Trophoblast cell (in vitro differentiated cells and primary cell): ENCODE measurements at regions not wholly inside any gene's neighbourhood (a gene's known extent, or its start where the extent isn't known, plus 50 kb on each side); places are given as distances from the start of the nearest gene placed in this dataset.

Experiments
- DNase-seq, 2 donors: peaks; one replicate each; pipeline ENCODE4 v3.0.0-alpha.2; 2016
- H2AFZ ChIP-seq: 2 replicates; pipeline ENCODE4 v1.6.1; 2013; ENCODE audit warnings: low read length, moderate library complexity, mild to moderate bottlenecking; ENCODE audit not compliant: insufficient read depth, poor library complexity
- H2AK5ac ChIP-seq: 2 replicates; pipeline ENCODE4 v1.6.1; 2013; ENCODE audit warnings: mild to moderate bottlenecking, low read length
- H2BK120ac ChIP-seq: 2 replicates; pipeline ENCODE4 v1.6.1; 2013; ENCODE audit warnings: low read length, mild to moderate bottlenecking, moderate library complexity; ENCODE audit not compliant: insufficient read depth, poor library complexity
- H2BK12ac ChIP-seq: 2 replicates; pipeline ENCODE4 v1.6.1; 2013; ENCODE audit warnings: mild to moderate bottlenecking, low read length, moderate library complexity
- H2BK5ac ChIP-seq: 2 replicates; pipeline ENCODE4 v1.6.1; 2013; ENCODE audit warnings: low read length, low read depth, moderate library complexity, mild to moderate bottlenecking; ENCODE audit not compliant: poor library complexity
- H3K14ac ChIP-seq: 2 replicates; pipeline ENCODE4 v1.6.1; 2013; ENCODE audit warnings: mild to moderate bottlenecking, low read length
- H3K18ac ChIP-seq: 2 replicates; pipeline ENCODE4 v1.6.1; 2013; ENCODE audit warnings: mild to moderate bottlenecking, low read length
- H3K23ac ChIP-seq: 2 replicates; pipeline ENCODE4 v1.6.1; 2013; ENCODE audit warnings: low read length
- H3K27ac ChIP-seq: 2 replicates; pipeline ENCODE4 v1.5.1; 2013; ENCODE audit warnings: low read depth, mild to moderate bottlenecking, inconsistent platforms, low read length, moderate library complexity
- H3K27me3 ChIP-seq: 2 replicates; pipeline ENCODE4 v1.6.1; 2013; ENCODE audit warnings: inconsistent platforms, mild to moderate bottlenecking, low read length, moderate library complexity; ENCODE audit not compliant: insufficient read depth
- H3K36me3 ChIP-seq, 2 experiments: 1 replicate in 1 of 2; 2 replicates in 1 of 2; pipeline ENCODE4 v1.6.1; 2013; ENCODE audit warnings: low read length in 2 of 2, mild to moderate bottlenecking in 2 of 2, moderate library complexity in 1 of 2; ENCODE audit not compliant: insufficient read depth in 2 of 2, control insufficient read depth in 1 of 2
- H3K4ac ChIP-seq: 2 replicates; pipeline ENCODE4 v1.6.1; 2013; ENCODE audit warnings: low read depth, mild to moderate bottlenecking, low read length, moderate library complexity
- H3K4me1 ChIP-seq, 2 experiments: 1 replicate in 1 of 2; 2 replicates in 1 of 2; pipeline ENCODE4 v1.6.1; 2013; ENCODE audit warnings: low read length in 2 of 2, mild to moderate bottlenecking in 2 of 2, moderate library complexity in 1 of 2; ENCODE audit not compliant: insufficient read depth in 2 of 2, control insufficient read depth in 1 of 2
- H3K4me2 ChIP-seq: 2 replicates; pipeline ENCODE4 v1.6.1; 2013; ENCODE audit warnings: inconsistent platforms, mild to moderate bottlenecking, low read length, moderate library complexity
- H3K4me3 ChIP-seq: 2 replicates; pipeline ENCODE4 v1.5.1; 2013; ENCODE audit warnings: mild to moderate bottlenecking, low read depth, low read length, inconsistent platforms
- H3K79me1 ChIP-seq: one replicate; pipeline ENCODE4 v1.6.1; 2013; ENCODE audit warnings: low read length
- H3K79me2 ChIP-seq: 2 replicates; pipeline ENCODE4 v1.6.1; 2013; ENCODE audit warnings: low read length, mild to moderate bottlenecking; ENCODE audit not compliant: control insufficient read depth, insufficient read depth, poor library complexity
- H3K9ac ChIP-seq: 2 replicates; pipeline ENCODE4 v1.6.1; 2013; ENCODE audit warnings: mild to moderate bottlenecking, low read length
- H3K9me3 ChIP-seq: 2 replicates; pipeline ENCODE4 v1.6.1; 2013; ENCODE audit warnings: low read depth, mild to moderate bottlenecking, control low read depth, inconsistent platforms, low read length; ENCODE audit not compliant: insufficient read depth
- H4K12ac ChIP-seq: 2 replicates; pipeline ENCODE4 v1.6.1; 2013; ENCODE audit warnings: low read depth, mild to moderate bottlenecking, low read length, moderate library complexity
- H4K8ac ChIP-seq: 2 replicates; pipeline ENCODE4 v1.6.1; 2013; ENCODE audit warnings: low read depth, mild to moderate bottlenecking, low read length, moderate library complexity
- H4K91ac ChIP-seq: one replicate; pipeline ENCODE4 v1.6.1; 2013; ENCODE audit warnings: low read depth, mild to moderate bottlenecking, low read length, moderate library complexity
- WGBS: extraction: QIAGEN DNeasy Blood & Tissue Kit; methylation state at CpG from one replicate; pipeline ENCODE4 v1.1.7; 2013; ENCODE audit warnings: missing lambda C conversion rate; ENCODE audit not compliant: insufficient read length, insufficient coverage; ENCODE audit errors: extremely low coverage; 5-methylcytosine and 5-hydroxymethylcytosine counted together

DNA sequence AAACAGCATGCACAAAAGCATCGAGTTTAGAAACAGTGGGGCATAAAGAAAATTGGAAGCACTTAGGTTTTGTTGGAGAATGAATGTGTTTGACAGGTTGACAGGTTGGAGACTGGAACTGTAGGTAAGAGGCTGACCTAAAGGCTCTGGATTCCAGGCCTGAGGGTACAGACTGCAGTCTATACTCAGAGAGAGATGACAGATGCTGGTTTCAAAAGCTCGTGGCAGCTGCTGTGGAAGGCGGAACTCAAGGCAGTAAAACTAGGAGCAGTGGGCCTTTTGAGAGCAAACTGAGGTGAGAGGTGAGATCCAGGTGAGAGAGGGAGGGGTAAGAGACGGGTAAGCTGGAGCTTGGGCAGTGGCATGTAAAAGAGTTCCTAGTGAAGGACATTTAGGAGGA, 415.2 kb downstream of the TRIML1 start:
- peak; percentile 2 to 9 for DNase-seq
- H3K9ac ChIP-seq = no peak overlapping the region
- H3K4me1 ChIP-seq = peaks cover 3 to 6% of the 10 kb centered on the region in 2 experiments
- H4K8ac ChIP-seq = no peak overlapping the region
- H3K9me3 ChIP-seq = no peaks in the 10 kb centered on the region
- H2AFZ ChIP-seq = no peak overlapping the region
- no peaks in the 10 kb centered on the region for H3K27me3 ChIP-seq
- H4K12ac ChIP-seq = no peak overlapping the region
- H3K4me2 ChIP-seq = no peak overlapping the region
- H3K79me2 ChIP-seq = no peaks in the 10 kb centered on the region
- H3K27ac ChIP-seq = no peak overlapping the region
- no CpG with 5 or more reads among the region's 4 CpGs for WGBS
- H3K36me3 ChIP-seq = no peaks in the 10 kb centered on the region
- H3K4me3 ChIP-seq = no peak overlapping the region
- no peak overlapping the region for H2AK5ac ChIP-seq
- no peak overlapping the region for H2BK5ac ChIP-seq
- H2BK120ac ChIP-seq = no peak overlapping the region
- H3K23ac ChIP-seq = no peak overlapping the region
- no peak overlapping the region for H3K14ac ChIP-seq
- H4K91ac ChIP-seq = no peak overlapping the region
- H3K4ac ChIP-seq = no peak overlapping the region
- no peak overlapping the region for H3K18ac ChIP-seq
- H3K79me1 ChIP-seq = no peaks in the 10 kb centered on the region
- no peak overlapping the region for H2BK12ac ChIP-seq

DNA sequence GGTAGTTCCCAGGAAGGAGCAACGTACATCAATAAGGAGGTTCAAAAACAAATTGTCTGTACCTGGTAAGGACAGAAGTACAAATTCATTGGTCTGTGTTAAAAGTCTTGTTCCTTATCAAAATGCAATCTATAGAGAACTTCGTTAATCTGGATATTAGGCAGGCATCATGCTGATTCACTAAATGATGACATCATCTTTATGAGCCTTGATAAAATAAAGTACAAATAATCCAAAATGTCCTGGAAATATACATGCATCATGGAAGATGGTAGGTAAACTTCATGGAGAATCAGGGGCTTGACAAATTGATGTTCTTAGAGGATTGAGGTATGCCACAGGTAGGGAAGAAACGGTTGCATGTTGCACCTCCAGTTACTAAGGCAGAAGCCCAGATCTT, 433.9 kb downstream of the TRIML1 start:
- Histone ChIP-seq H4K91ac (no peak overlapping the region), H3K14ac (no peak overlapping the region), H2AK5ac (no peak overlapping the region), H3K79me1 (no peaks in the 10 kb centered on the region), H3K9me3 (no peaks in the 10 kb centered on the region), H3K27ac (no peak overlapping the region), H4K8ac (no peak overlapping the region), H3K79me2 (no peaks in the 10 kb centered on the region), H3K9ac (no peak overlapping the region), H3K4me1 (no peaks in the 10 kb centered on the region), H3K27me3 (no peaks in the 10 kb centered on the region), H2AFZ (no peak overlapping the region), H3K23ac (no peak overlapping the region), H4K12ac (no peak overlapping the region), H3K18ac (no peak overlapping the region), H2BK5ac (no peak overlapping the region), H3K36me3 (no peaks in the 10 kb centered on the region), H3K4me2 (no peak overlapping the region), H3K4me3 (no peak overlapping the region), H2BK12ac (no peak overlapping the region), H2BK120ac (no peak overlapping the region), H3K4ac (no peak overlapping the region)
- DNase-seq = no peak
- WGBS = no CpG with 5 or more reads among the region's 3 CpGs

GRCh38 chr4:188578657-188579056, 439.4 kb downstream of the TRIML1 start:
- Histone ChIP-seq H4K12ac (no peak overlapping the region), H2AFZ (no peak overlapping the region), H3K18ac (no peak overlapping the region), H3K14ac (no peak overlapping the region), H3K27me3 (no peaks in the 10 kb centered on the region), H3K79me1 (no peaks in the 10 kb centered on the region), H3K9me3 (no peaks in the 10 kb centered on the region), H3K4me2 (no peak overlapping the region), H2BK120ac (no peak overlapping the region), H3K23ac (no peak overlapping the region), H3K36me3 (no peaks in the 10 kb centered on the region), H3K27ac (no peak overlapping the region), H2BK12ac (no peak overlapping the region), H3K4me3 (no peak overlapping the region), H3K9ac (no peak overlapping the region), H3K4ac (no peak overlapping the region), H4K8ac (no peak overlapping the region), H3K4me1 (no peaks in the 10 kb centered on the region), H2BK5ac (no peak overlapping the region), H4K91ac (no peak overlapping the region), H2AK5ac (no peak overlapping the region), H3K79me2 (no peaks in the 10 kb centered on the region)
- no CpG with 5 or more reads among the region's 1 CpG for WGBS
- no peak for DNase-seq

- Histone ChIP-seq H3K4me1 (no peaks in the 10 kb centered on the region), H4K12ac (no peak overlapping the region), H3K27me3 (no peaks in the 10 kb centered on the region), H3K4me3 (no peak overlapping the region), H4K8ac (no peak overlapping the region), H3K14ac (no peak overlapping the region), H3K9me3 (no peaks in the 10 kb centered on the region), H3K18ac (no peak overlapping the region), H4K91ac (no peak overlapping the region), H2AK5ac (no peak overlapping the region), H2BK120ac (no peak overlapping the region), H3K27ac (no peak overlapping the region), H2AFZ (no peak overlapping the region), H3K79me2 (no peaks in the 10 kb centered on the region), H3K36me3 (no peaks in the 10 kb centered on the region), H2BK12ac (no peak overlapping the region), H3K9ac (no peak overlapping the region), H3K4me2 (no peak overlapping the region), H3K4ac (no peak overlapping the region), H3K79me1 (no peaks in the 10 kb centered on the region), H2BK5ac (no peak overlapping the region), H3K23ac (no peak overlapping the region)
- WGBS = no CpG with 5 or more reads among the region's 5 CpGs
- DNase-seq = no peak
Measured at GRCh38 chr4:188596021-188596420, 456.8 kb downstream of the TRIML1 start.
